ENCODE measurements at regions not wholly inside any gene's neighbourhood (a gene's known extent, or its start where the extent isn't known, plus 50 kb on each side); places are given as distances from the start of the nearest gene placed in this dataset.

GRCh38 chr10:78416031-78417011 lies 382.7 kb downstream of the RPS24 start:
- TF ChIP-seq CTCF (IDR thresholded peaks at IDR 0.05) (no peak), POLR2A (IDR thresholded peaks at IDR 0.05) (no peak), EP300 (IDR thresholded peaks at IDR 0.05) (no peak)
